ENCODE measurements at regions not wholly inside any gene's neighbourhood (a gene's known extent, or its start where the extent isn't known, plus 50 kb on each side); places are given as distances from the start of the nearest gene placed in this dataset.

DNA sequence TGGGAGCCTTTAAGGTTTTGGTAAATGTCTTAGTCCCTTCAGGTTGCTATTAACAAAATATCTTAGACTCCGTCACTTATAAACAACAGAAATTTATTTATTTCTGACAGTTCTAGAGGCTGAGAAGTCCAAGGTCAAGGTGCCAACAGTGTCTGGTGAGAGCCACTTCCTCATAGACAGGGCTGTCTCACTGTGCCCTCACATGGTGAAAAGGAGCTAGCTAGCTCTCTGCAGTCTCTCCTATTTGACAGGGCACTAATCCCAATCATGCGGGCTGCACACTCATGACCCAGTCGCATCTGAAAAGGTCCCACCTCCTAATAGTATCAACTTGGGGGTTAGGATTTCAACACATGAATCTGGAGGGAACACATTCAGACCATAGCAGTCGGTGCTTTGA lies 63.4 kb upstream of the KLF3 start:
- no peaks in the 10 kb centered on the region for H3K36me3 ChIP-seq (replicated peaks in 1 of 2; ENCODE audit: insufficient read depth in 1 of 2, low read depth in 2 of 2)
- H3K27ac ChIP-seq, result no peak overlapping the region
- TF ChIP-seq, protein P1, sequence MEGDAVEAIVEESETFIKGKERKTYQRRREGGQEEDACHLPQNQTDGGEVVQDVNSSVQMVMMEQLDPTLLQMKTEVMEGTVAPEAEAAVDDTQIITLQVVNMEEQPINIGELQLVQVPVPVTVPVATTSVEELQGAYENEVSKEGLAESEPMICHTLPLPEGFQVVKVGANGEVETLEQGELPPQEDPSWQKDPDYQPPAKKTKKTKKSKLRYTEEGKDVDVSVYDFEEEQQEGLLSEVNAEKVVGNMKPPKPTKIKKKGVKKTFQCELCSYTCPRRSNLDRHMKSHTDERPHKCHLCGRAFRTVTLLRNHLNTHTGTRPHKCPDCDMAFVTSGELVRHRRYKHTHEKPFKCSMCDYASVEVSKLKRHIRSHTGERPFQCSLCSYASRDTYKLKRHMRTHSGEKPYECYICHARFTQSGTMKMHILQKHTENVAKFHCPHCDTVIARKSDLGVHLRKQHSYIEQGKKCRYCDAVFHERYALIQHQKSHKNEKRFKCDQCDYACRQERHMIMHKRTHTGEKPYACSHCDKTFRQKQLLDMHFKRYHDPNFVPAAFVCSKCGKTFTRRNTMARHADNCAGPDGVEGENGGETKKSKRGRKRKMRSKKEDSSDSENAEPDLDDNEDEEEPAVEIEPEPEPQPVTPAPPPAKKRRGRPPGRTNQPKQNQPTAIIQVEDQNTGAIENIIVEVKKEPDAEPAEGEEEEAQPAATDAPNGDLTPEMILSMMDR (IDR thresholded peaks at IDR 0.05), result no peak
- TF ChIP-seq POLR2A (IDR thresholded peaks at IDR 0.05), result no peak
- no peaks in the 10 kb centered on the region for H3K4me1 ChIP-seq
- ATAC-seq (no peak), DNase-seq (no peak)
- no peaks in the 10 kb centered on the region for H3K9me3 ChIP-seq
- H3K27me3 ChIP-seq, result no peaks in the 10 kb centered on the region
- intact Hi-C loops (cut with DNase I), result no loop called here
- no peak overlapping the region for H3K4me3 ChIP-seq
- 74 to 86% methylated on average over 4 of the region's 4 CpGs for WGBS, 2 donors

DNA sequence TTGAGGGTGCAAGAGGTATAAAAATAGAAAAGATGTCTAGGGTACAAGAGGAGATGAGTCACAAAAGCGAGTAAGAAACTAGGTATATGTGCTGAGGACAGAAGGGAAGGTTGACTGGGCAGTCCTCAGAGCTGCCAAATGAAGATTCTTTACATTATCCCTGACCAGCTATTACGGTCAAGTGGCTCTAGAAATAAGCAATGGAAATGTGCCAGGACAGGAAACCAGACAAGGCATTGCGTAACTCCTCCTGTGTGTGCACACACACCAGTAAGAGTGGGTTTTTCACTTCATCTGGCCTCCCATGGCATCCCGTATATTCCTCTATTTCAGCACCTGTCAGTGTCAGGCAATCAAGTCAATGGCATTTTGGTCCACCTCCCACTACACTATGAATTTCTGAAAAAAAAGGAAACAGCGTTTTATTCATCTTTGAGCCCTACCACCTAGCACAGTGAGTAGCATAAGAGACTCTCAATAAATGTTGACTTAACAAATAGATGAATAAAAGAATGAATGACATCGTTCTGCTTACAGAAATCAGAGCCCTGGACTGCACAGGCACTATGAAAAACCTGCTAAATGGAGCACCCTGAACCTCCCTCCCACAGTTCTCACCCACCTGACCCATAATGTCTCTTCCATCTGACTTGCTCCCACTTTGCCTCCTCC lies 62.6 kb upstream of the KLF3 start:
- Histone ChIP-seq H3K4me3 (no peak overlapping the region), H3K36me3 (replicated peaks in 1 of 2; ENCODE audit: insufficient read depth in 1 of 2, low read depth in 2 of 2) (no peaks in the 10 kb centered on the region), H3K4me1 (no peaks in the 10 kb centered on the region), H3K9me3 (no peaks in the 10 kb centered on the region), H3K27me3 (no peaks in the 10 kb centered on the region), H3K27ac (no peak overlapping the region)
- DNase-seq (peak in 2 of 4 donors; percentile 37 to 41), ATAC-seq (no peak)
- TF ChIP-seq, protein P1 (IDR thresholded peaks at IDR 0.05), result no peak
- TF ChIP-seq POLR2A (IDR thresholded peaks at IDR 0.05), result no peak
- 57 to 61% methylated on average over 6 of the region's 6 CpGs for WGBS, 2 donors
- intact Hi-C loops (cut with DNase I), result no loop called here

DNA sequence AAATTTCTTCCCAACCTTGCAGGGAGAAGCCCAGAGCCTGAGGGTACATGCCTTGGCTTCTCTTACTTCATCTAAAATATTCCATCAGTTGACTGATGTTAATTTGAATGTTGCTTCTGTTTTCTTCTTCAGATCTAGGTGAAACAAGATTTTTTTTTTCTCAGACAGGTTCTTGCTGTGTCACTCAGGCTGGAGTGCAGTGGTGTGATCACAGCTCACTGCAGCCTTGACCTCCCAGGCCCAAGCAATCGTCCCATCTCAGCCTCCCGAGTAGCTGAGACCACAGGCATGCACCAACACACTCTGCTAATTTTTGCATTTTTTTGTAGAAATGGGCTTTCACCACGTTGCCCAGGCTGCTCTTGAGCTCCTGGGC lies 62.1 kb upstream of the KLF3 start:
- Histone ChIP-seq H3K4me3 (no peak overlapping the region), H3K9me3 (no peaks in the 10 kb centered on the region), H3K4me1 (no peaks in the 10 kb centered on the region), H3K27me3 (no peaks in the 10 kb centered on the region), H3K36me3 (replicated peaks in 1 of 2; ENCODE audit: insufficient read depth in 1 of 2, low read depth in 2 of 2) (no peaks in the 10 kb centered on the region), H3K27ac (no peak overlapping the region)
- DNase-seq (no peak), ATAC-seq (no peak)
- WGBS, 2 donors, result 70 to 80% methylated on average over 3 of the region's 3 CpGs
- TF ChIP-seq, protein P1 (IDR thresholded peaks at IDR 0.05), result no peak
- no peak for TF ChIP-seq POLR2A (IDR thresholded peaks at IDR 0.05)
- intact Hi-C loops (cut with DNase I), result no loop called here

DNA sequence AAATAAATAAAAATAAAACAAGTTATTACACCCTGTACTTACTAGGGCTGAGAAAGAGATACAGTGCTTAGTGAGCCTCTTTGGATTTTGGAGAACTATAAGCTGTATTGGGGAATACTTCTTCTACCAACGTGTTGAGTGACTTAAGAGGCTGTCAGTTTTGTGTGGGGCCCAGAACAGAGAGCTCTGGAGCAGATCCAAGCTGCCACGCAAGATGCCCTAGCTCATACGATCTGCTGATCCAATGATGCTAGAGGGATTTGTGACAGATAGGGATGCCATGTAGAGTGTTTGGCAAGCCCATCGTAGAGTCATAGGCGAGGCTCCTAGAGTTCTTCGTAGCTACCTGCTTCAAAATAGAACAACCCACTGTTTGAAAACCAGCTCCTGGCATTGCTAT lies 60.3 kb upstream of the KLF3 start:
- ATAC-seq, result no peak
- Histone ChIP-seq H3K4me1 (no peaks in the 10 kb centered on the region), H3K4me3 (no peak overlapping the region), H3K27me3 (no peaks in the 10 kb centered on the region), H3K9me3 (no peaks in the 10 kb centered on the region), H3K27ac (no peak overlapping the region), H3K36me3 (replicated peaks in 1 of 2; ENCODE audit: insufficient read depth in 1 of 2, low read depth in 2 of 2) (no peaks in the 10 kb centered on the region)
- intact Hi-C loops (cut with DNase I), result no loop called here
- no peak for TF ChIP-seq POLR2A (IDR thresholded peaks at IDR 0.05)
- TF ChIP-seq, protein P1 (IDR thresholded peaks at IDR 0.05), result no peak
- DNase-seq, result no peak
- 82 to 87% methylated on average over 6 of the region's 6 CpGs for WGBS, 2 donors

DNA sequence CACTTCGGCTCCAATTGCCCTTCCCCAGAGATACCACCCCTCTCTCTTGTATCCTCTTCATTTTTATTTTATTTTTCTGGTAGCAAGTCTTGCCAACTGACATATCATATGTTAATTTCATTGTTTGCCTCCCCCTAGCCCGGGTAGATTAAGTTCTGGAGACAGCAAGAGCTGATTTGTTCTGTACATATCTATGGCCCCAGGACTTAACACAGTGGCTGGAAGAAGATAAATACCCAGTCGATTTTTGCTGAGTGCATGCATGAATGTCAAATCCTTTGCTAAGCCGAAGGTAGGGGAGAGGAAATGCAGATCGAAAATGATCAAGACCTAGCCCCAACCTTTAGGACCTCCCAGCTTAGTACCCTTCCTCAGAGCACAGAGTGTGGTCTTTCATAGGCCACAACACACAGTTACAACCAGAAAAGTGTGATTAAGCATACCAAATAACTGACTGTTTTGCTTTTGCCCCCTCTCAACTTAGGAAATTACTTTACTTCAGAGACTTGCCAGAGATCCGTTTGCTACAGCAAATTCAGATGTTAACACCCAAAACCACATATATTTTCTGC lies 58.7 kb upstream of the KLF3 start:
- H3K4me1 ChIP-seq, result no peaks in the 10 kb centered on the region
- 47 to 49% methylated on average over 6 of the region's 6 CpGs for WGBS, 2 donors
- H3K27ac ChIP-seq, result no peak overlapping the region
- no peak overlapping the region for H3K4me3 ChIP-seq
- no peaks in the 10 kb centered on the region for H3K27me3 ChIP-seq
- TF ChIP-seq POLR2A (IDR thresholded peaks at IDR 0.05), result no peak
- TF ChIP-seq, protein P1 (IDR thresholded peaks at IDR 0.05), result no peak
- ATAC-seq (no peak), DNase-seq (no peak)
- intact Hi-C loops (cut with DNase I), result no loop called here
- no peaks in the 10 kb centered on the region for H3K36me3 ChIP-seq (replicated peaks in 1 of 2; ENCODE audit: insufficient read depth in 1 of 2, low read depth in 2 of 2)
- H3K9me3 ChIP-seq, result no peaks in the 10 kb centered on the region
